ENCODE measurements at regions not wholly inside any gene's neighbourhood (a gene's known extent, or its start where the extent isn't known, plus 50 kb on each side); places are given as distances from the start of the nearest gene placed in this dataset.

DNA sequence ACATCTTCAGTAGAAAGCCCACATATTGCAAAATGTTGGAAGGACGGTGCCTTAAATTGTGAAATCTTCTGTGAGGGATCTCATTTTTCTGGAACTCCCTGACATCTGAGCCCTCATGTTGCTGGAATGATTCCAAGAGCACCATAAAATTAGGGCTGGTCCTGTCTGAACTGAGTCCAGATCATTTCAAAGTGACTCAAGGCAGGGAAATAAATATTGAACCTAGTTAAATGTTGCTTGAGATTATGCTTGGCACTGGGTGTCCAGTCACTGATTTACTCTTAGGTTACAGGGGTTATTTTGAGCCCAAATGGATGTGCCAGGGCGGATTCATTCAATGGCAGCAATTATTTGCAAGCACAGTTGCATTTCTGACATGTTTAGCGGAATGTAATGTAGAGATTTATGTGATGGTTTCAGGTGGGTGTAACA, 437.0 kb downstream of the PIK3R1 start:
- Histone ChIP-seq H3K36me3 (ENCODE audit: control insufficient read depth, insufficient read depth, low read length) (no peaks in the 10 kb centered on the region), H3K4me3 (ENCODE audit: low read depth, low read length) (no peak overlapping the region), H3K27me3 (ENCODE audit: control insufficient read depth, insufficient read depth, low read length) (no peaks in the 10 kb centered on the region)
- peak; percentile 15 for DNase-seq (ENCODE audit: low read depth)
- TF ChIP-seq CTCF (IDR thresholded peaks at IDR 0.05; ENCODE audit: insufficient read depth, low read length, severe bottlenecking) = no peak
- no peak for FAIRE-seq

DNA sequence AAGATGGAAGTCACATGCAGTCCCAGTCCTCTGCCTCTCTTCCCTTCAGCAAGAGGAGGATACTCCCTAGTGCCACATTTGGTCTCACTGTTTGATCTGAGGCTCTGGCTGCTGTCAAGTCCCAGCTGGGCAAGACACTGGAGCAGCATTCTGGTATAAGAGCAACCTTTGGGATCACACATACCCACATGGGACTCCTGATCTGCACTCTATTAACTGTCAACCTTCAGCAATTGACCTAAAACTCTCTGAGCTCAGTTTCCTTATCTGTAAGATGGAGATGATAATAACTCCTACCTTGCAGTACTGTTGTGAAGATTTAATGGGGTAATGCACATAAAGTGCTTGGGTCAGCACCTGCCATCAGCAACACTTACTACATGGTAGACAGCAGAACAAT, 437.9 kb downstream of the PIK3R1 start:
- no peak for DNase-seq (ENCODE audit: low read depth)
- H3K4me3 ChIP-seq (ENCODE audit: low read depth, low read length) = no peak overlapping the region
- no peaks in the 10 kb centered on the region for H3K27me3 ChIP-seq (ENCODE audit: control insufficient read depth, insufficient read depth, low read length)
- FAIRE-seq = peak; percentile 7
- TF ChIP-seq CTCF (IDR thresholded peaks at IDR 0.05; ENCODE audit: insufficient read depth, low read length, severe bottlenecking) = no peak
- no peaks in the 10 kb centered on the region for H3K36me3 ChIP-seq (ENCODE audit: control insufficient read depth, insufficient read depth, low read length)

DNA sequence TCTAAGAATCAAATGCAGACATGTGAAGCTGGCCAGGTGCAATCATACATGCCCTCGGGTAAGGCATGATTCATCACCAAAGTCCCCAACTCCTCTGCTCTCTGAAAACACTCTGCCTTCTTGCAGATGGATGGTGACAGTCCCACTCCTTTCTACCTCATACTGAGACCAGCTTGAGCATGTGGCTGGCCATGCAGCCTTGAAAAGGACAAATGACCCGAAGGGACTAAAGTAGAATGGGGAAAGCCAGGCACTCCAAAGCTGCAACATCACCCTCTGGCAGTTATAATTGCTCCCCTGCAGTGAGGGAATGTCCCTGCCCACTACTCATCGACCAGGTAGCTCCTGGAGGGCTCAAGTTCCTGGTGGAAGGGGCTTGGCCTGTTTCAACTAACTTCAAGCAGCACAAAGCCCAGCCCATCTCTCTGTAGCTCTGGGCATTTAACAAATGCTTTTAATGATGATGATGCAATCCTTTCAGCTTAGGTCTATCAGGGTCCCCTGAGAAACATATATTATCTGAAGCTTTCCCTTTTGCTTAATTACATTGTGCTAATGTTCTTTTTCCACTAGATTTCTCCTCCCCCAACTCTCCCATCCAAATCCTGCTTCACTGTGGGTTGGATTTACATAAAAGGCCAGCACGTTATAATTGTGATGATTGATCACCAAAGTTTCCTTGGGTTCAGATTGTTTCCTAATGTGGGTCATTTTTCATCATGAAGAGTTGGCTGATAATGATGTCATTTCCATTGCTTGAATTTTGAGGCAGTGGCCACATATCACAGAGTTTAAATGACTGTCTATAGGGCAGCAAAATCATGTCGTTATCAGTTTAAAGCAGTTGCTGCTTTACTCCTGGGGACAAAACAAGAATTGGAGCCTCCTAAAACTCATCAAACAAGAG, 436.5 kb upstream of the SLC30A5 start:
- Histone ChIP-seq H3K4me3 (ENCODE audit: low read depth, low read length) (no peak overlapping the region), H3K36me3 (ENCODE audit: control insufficient read depth, insufficient read depth, low read length) (no peaks in the 10 kb centered on the region), H3K27me3 (ENCODE audit: control insufficient read depth, insufficient read depth, low read length) (no peaks in the 10 kb centered on the region)
- DNase-seq (ENCODE audit: low read depth) = peak; percentile 44
- FAIRE-seq = no peak
- TF ChIP-seq CTCF (IDR thresholded peaks at IDR 0.05; ENCODE audit: insufficient read depth, low read length, severe bottlenecking) = no peak

- H3K36me3 ChIP-seq (ENCODE audit: control insufficient read depth, insufficient read depth, low read length) = no peaks in the 10 kb centered on the region
- H3K4me3 ChIP-seq (ENCODE audit: low read depth, low read length) = no peak overlapping the region
- no peaks in the 10 kb centered on the region for H3K27me3 ChIP-seq (ENCODE audit: control insufficient read depth, insufficient read depth, low read length)
- FAIRE-seq = no peak
- no peak for TF ChIP-seq CTCF (IDR thresholded peaks at IDR 0.05; ENCODE audit: insufficient read depth, low read length, severe bottlenecking)
- DNase-seq (ENCODE audit: low read depth) = no peak
These were observed 434.9 kb upstream of the SLC30A5 start for GRCh38 chr5:68658810-68659372.

DNA sequence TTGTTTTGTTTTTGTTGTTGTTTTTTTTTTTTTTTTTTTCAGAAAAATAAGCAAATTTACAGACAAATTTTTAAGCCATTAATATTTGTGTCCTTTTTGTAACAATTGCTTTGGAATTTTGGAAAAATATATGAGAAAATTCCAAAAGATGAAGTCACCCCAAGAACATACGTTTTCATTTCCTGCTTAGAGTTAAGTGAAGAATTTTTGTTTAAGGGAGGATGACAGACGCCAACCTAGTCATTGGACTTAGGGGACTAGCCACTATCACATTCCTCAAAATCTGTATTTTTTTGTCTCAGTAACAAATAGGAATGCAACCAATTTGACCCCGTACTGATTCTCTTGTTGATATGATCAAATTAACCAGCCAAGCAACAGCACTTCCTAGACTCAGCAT, 433.9 kb upstream of the SLC30A5 start:
- Histone ChIP-seq H3K4me3 (ENCODE audit: low read depth, low read length) (no peak overlapping the region), H3K36me3 (ENCODE audit: control insufficient read depth, insufficient read depth, low read length) (no peaks in the 10 kb centered on the region), H3K27me3 (ENCODE audit: control insufficient read depth, insufficient read depth, low read length) (no peaks in the 10 kb centered on the region)
- FAIRE-seq (no peak), DNase-seq (ENCODE audit: low read depth) (no peak)
- TF ChIP-seq CTCF (IDR thresholded peaks at IDR 0.05; ENCODE audit: insufficient read depth, low read length, severe bottlenecking) = no peak

All from bronchial epithelial cell (primary cell).